GM12874 (cell line): ENCODE measurements at regions not wholly inside any gene's neighbourhood (a gene's known extent, or its start where the extent isn't known, plus 50 kb on each side); places are given as distances from the start of the nearest gene placed in this dataset.

Experiments
- CTCF ChIP-seq: IDR thresholded peaks from 2 replicates; pipeline ENCODE4 v1.5.1; 2011; ENCODE audit warnings: low read depth, mild to moderate bottlenecking, control low read depth, low read length, moderate library complexity; ENCODE audit not compliant: insufficient read depth

- no peak for TF ChIP-seq CTCF
Observed at GRCh38 chr6:54503144-54503543, 194.9 kb downstream of the TINAG start.

- TF ChIP-seq CTCF = no peak
Observed at GRCh38 chr6:54515013-54515412, 206.8 kb downstream of the TINAG start.

GRCh38 chr6:54515713-54516112 is 207.5 kb downstream of the TINAG start:
- no peak for TF ChIP-seq CTCF

GRCh38 chr6:54516321-54516720 is 208.1 kb downstream of the TINAG start:
- no peak for TF ChIP-seq CTCF

GRCh38 chr6:54519161-54519560 is 210.9 kb downstream of the TINAG start:
- TF ChIP-seq CTCF = no peak

GRCh38 chr6:54525731-54526130 is 217.5 kb downstream of the TINAG start:
- TF ChIP-seq CTCF = no peak

- TF ChIP-seq CTCF = no peak
Observed at GRCh38 chr6:54533567-54533966, 225.3 kb downstream of the TINAG start.

GRCh38 chr6:54535568-54535967 is 227.3 kb downstream of the TINAG start:
- TF ChIP-seq CTCF = no peak
